ENCODE measurements at regions not wholly inside any gene's neighbourhood (a gene's known extent, or its start where the extent isn't known, plus 50 kb on each side); places are given as distances from the start of the nearest gene placed in this dataset.

GRCh38 chr4:57211131-57211530 lies 100.9 kb upstream of the IGFBP7 start:
- TF ChIP-seq CTCF (conservative IDR thresholded peaks at IDR 0.05) (0 out of 2 replicates have a peak, but pooled peaks have one; percentile 8), ZFX (IDR thresholded peaks at IDR 0.05) (no peak)
